GM12878 (cell line): ENCODE measurements at regions not wholly inside any gene's neighbourhood (a gene's known extent, or its start where the extent isn't known, plus 50 kb on each side); places are given as distances from the start of the nearest gene placed in this dataset.

ENCODE experiments used
- ATAC-seq: fragments of 200-7000 bp; cut with Tn5 transposase; 3 replicates; pipeline ENCODE4 v1.9.1; 2020; ENCODE audit warnings: mild to moderate bottlenecking, moderate library complexity
- BruUV-seq: library from RNA; stranded (reverse); fragments of 400-500 nt; replicated peaks from 2 replicates; lab custom pipeline; 2021; lab: Mats Ljungman, UMichigan
- CTCF ChIA-PET: fragments of 300-600 bp; sonication (Branson Sonifier 250); formaldehyde crosslinking; extraction: SDS; loops from one replicate; lab custom pipeline; 2021; ENCODE audit warnings: inconsistent platforms; lab: Yijun Ruan, JAX
- POLR2A ChIA-PET: fragments of 350-600 bp; formaldehyde crosslinking; extraction: SDS; loops from one replicate; lab custom pipeline; 2021; ENCODE audit warnings: inconsistent platforms; lab: Charles Lee
- RAD21 ChIA-PET: fragments of 300-600 bp; sonication (Branson Sonifier 250); formaldehyde crosslinking; loops from one replicate; lab custom pipeline; 2023; ENCODE audit warnings: antibody characterized with exemption; ENCODE audit not compliant: unreplicated experiment; lab: Charles Lee
- SMC1A ChIA-PET: fragments of 300-600 bp; sonication (Branson Sonifier 250); formaldehyde crosslinking; loops from one replicate; lab custom pipeline; 2023; ENCODE audit not compliant: unreplicated experiment, uncharacterized antibody; lab: Charles Lee
- DNase-seq: peaks from one replicate; pipeline ENCODE4 v3.0.0-alpha.2; 2011; ENCODE audit warnings: low read depth, low spot score
- FAIRE-seq: peaks from 3 replicates; lab custom pipeline; 2011; peaks lifted over from hg19 to GRCh38; lab: Jason Lieb, UNC
- H2AFZ ChIP-seq: 2 replicates; pipeline ENCODE4 v1.6.0; 2011; ENCODE audit warnings: low read depth, low read length, control low read depth; ENCODE audit not compliant: control insufficient read depth
- H3K27ac ChIP-seq: 2 replicates; pipeline ENCODE4 v1.5.1; 2011; ENCODE audit warnings: control low read depth; ENCODE audit not compliant: control insufficient read depth, insufficient read depth
- H3K27me3 ChIP-seq, 2 experiments: replicated peaks in 1 of 2; 2 replicates each; pipeline versions ENCODE4 v1.6.0 to v1.6.1; 2011; ENCODE audit warnings: low read length in 1 of 2; ENCODE audit not compliant: control insufficient read depth in 2 of 2, insufficient read depth in 2 of 2
- H3K36me3 ChIP-seq, 2 experiments: 2 replicates each; pipeline ENCODE4 v1.5.1; 2011; ENCODE audit warnings: low read length in 1 of 2; ENCODE audit not compliant: control insufficient read depth in 2 of 2, insufficient read depth in 2 of 2
- H3K4me1 ChIP-seq: 2 replicates; pipeline ENCODE4 v1.6.1; 2011; ENCODE audit warnings: mild to moderate bottlenecking, low read length, moderate library complexity, mixed read lengths; ENCODE audit not compliant: control insufficient read depth, insufficient read depth
- H3K4me2 ChIP-seq: 2 replicates; pipeline ENCODE4 v1.6.0; 2011; ENCODE audit warnings: control low read depth; ENCODE audit not compliant: control insufficient read depth, insufficient read depth
- H3K4me3 ChIP-seq: fragments of 200-600 bp; sonication (generic); 2 replicates; pipeline ENCODE4 v1.5.1; 2016
- H3K79me2 ChIP-seq: 2 replicates; pipeline ENCODE4 v1.6.0; 2011; ENCODE audit warnings: low read length; ENCODE audit not compliant: control insufficient read depth, insufficient read depth
- H3K9ac ChIP-seq: 2 replicates; pipeline ENCODE4 v1.8.0; 2011; ENCODE audit warnings: low read length, control low read depth, mixed read lengths; ENCODE audit not compliant: control insufficient read depth, insufficient read depth
- H3K9me3 ChIP-seq: replicated peaks from 3 replicates; pipeline ENCODE4 v1.5.1; 2011; ENCODE audit warnings: mild to moderate bottlenecking, low read length; ENCODE audit not compliant: control insufficient read depth, insufficient read depth
- H4K20me1 ChIP-seq: 2 replicates; pipeline ENCODE4 v1.6.0; 2011; ENCODE audit not compliant: control insufficient read depth, insufficient read depth
- BCL11A ChIP-seq: IDR thresholded peaks from 2 replicates; pipeline ENCODE4 v1.6.1; 2011; ENCODE audit warnings: low read depth, low read length
- CBX5 ChIP-seq: sonication (generic); IDR thresholded peaks from 2 replicates; pipeline ENCODE4 v1.6.1; 2016; ENCODE audit warnings: low read depth, moderate library complexity, mild to moderate bottlenecking, inconsistent platforms
- MYC ChIP-seq: IDR thresholded peaks from 2 replicates; pipeline ENCODE4 v1.6.1; 2011; ENCODE audit warnings: mild to moderate bottlenecking, low read length, moderate library complexity, inconsistent platforms; ENCODE audit not compliant: insufficient read depth, insufficient replicate concordance, insufficient read length, severe bottlenecking
- NFYA ChIP-seq: IDR thresholded peaks from 2 replicates; pipeline ENCODE4 v1.6.1; 2011; ENCODE audit warnings: low read depth, mild to moderate bottlenecking, low read length, improper control_type of control experiment, borderline replicate concordance
- NR2F1 ChIP-seq: fragments of 450-650 bp; conservative IDR thresholded peaks from 2 replicates; pipeline ENCODE4 v1.6.1; 2017; ENCODE audit warnings: mild to moderate bottlenecking
- NRF1 ChIP-seq: conservative IDR thresholded peaks from 2 replicates; pipeline ENCODE4 v1.6.1; 2011; ENCODE audit warnings: mild to moderate bottlenecking, low read depth, low read length, improper control_type of control experiment
- PAX8 ChIP-seq: fragments of 450-650 bp; IDR thresholded peaks from 2 replicates; pipeline ENCODE4 v1.6.1; 2017; ENCODE audit warnings: mild to moderate bottlenecking, moderate library complexity
- RELB ChIP-seq: fragments of 450-650 bp; IDR thresholded peaks from 2 replicates; pipeline ENCODE4 v1.6.1; 2017; ENCODE audit warnings: low read depth, mild to moderate bottlenecking, moderate library complexity
- SMAD1 ChIP-seq: fragments of 450-650 bp; IDR thresholded peaks from 2 replicates; pipeline ENCODE4 v1.6.1; 2018; ENCODE audit warnings: mild to moderate bottlenecking, low read depth; ENCODE audit not compliant: partially characterized antibody
- ZNF274 ChIP-seq: IDR thresholded peaks from one replicate; pipeline ENCODE4 v1.8.0; 2011; ENCODE audit not compliant: insufficient read length, insufficient read depth
- WGBS: methylation state at CpG from one replicate; pipeline ENCODE4 v1.1.6; 2016; ENCODE audit warnings: low lambda C conversion rate; ENCODE audit not compliant: insufficient replicate concordance, insufficient coverage; ENCODE audit errors: missing lambda C conversion rate; 5-methylcytosine and 5-hydroxymethylcytosine counted together
- in situ Hi-C: fragments of 300-500 bp; cut with MboI; formaldehyde crosslinking; loops from 9 replicates; pipeline ENCODE4 v1.14.3; 2018; ENCODE audit warnings: mixed read lengths
- intact Hi-C: fragments of 100-400 bp; cut with micrococcal nuclease; formaldehyde crosslinking; loops from one replicate; pipeline ENCODE4 v1.14.2; 2022; ENCODE audit not compliant: unreplicated experiment
- TF ChIP-seq, protein P1 (sequence below): IDR thresholded peaks from 2 replicates; pipeline ENCODE4 v1.6.1; 2011; ENCODE audit warnings: borderline replicate concordance, low read depth, mild to moderate bottlenecking, moderate library complexity, low read length; ENCODE audit not compliant: insufficient read depth, poor library complexity, severe bottlenecking
- TF ChIP-seq, protein P2 (sequence below): fragments of 150-350 bp; IDR thresholded peaks from 2 replicates; pipeline ENCODE4 v1.6.1; 2016; ENCODE audit warnings: low read depth, low read length
- TF ChIP-seq, protein P3 (sequence below): IDR thresholded peaks from 2 replicates; pipeline ENCODE4 v1.6.1; 2012; ENCODE audit warnings: low read depth, low read length, improper control_type of control experiment
- TF ChIP-seq, protein P4 (sequence below): fragments of 450-650 bp; IDR thresholded peaks from 2 replicates; pipeline ENCODE4 v1.6.1; 2018; ENCODE audit warnings: mild to moderate bottlenecking, low read depth, moderate library complexity; ENCODE audit not compliant: partially characterized antibody

DNA sequence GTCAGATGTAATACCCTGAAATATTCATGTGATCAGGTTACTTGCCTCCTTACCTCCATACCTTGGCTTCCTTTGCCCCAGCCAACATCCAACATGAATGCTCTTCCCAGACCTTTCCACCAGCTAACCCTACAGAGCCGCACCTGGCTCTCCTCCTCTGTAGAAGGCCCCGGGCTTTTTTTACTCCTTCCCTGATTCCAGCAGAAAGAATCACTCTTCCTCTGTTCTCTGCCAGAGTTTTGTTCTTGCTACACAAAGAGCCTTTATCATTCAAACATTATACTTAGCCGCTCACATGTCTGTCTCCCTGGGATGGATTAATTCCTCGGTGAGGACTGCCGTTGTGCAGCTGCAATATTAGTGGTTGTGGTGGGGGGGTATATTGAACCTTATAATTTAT, 116.8 kb upstream of the GRAMD1B start:
- H4K20me1 ChIP-seq, result no peaks in the 10 kb centered on the region
- no peaks in the 10 kb centered on the region for H3K9me3 ChIP-seq
- H3K4me1 ChIP-seq, result no peaks in the 10 kb centered on the region
- intact Hi-C loops, result no loop called here
- H3K27ac ChIP-seq, result no peak overlapping the region
- in situ Hi-C loops, result no loop called here
- H3K27me3 ChIP-seq, result no peaks in the 10 kb centered on the region; a peak in 1 of 4 replicates
- ChIA-PET RAD21 (interaction anchor here (1.2 kb wide), 1 partner anchor 9 kb away, joined by 4 read pairs; no protein-coding TSS in a partner anchor), SMC1A (no interaction called here), POLR2A (no interaction called here), CTCF (interaction anchor here (2.1 kb wide), 1 partner anchor 95 kb away, joined by 5 read pairs; no protein-coding TSS in a partner anchor)
- no peak for ATAC-seq
- 86% methylated on average over 5 of the region's 5 CpGs for WGBS
- no peak for FAIRE-seq
- no peak overlapping the region for H3K4me3 ChIP-seq
- H2AFZ ChIP-seq, result no peak overlapping the region
- DNase-seq, result no peak
- H3K36me3 ChIP-seq, result no peaks in the 10 kb centered on the region
- H3K9ac ChIP-seq, result no peak overlapping the region
- H3K79me2 ChIP-seq, result no peaks in the 10 kb centered on the region
- BruUV-seq, result no TSS peak
- no peak overlapping the region for H3K4me2 ChIP-seq
- no peak for TF ChIP-seq PAX8
- no peak for TF ChIP-seq NRF1
- TF ChIP-seq, protein P1, sequence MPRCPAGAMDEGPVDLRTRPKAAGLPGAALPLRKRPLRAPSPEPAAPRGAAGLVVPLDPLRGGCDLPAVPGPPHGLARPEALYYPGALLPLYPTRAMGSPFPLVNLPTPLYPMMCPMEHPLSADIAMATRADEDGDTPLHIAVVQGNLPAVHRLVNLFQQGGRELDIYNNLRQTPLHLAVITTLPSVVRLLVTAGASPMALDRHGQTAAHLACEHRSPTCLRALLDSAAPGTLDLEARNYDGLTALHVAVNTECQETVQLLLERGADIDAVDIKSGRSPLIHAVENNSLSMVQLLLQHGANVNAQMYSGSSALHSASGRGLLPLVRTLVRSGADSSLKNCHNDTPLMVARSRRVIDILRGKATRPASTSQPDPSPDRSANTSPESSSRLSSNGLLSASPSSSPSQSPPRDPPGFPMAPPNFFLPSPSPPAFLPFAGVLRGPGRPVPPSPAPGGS, result no peak
- TF ChIP-seq MYC, result no peak
- no peak for TF ChIP-seq BCL11A
- TF ChIP-seq, protein P2, sequence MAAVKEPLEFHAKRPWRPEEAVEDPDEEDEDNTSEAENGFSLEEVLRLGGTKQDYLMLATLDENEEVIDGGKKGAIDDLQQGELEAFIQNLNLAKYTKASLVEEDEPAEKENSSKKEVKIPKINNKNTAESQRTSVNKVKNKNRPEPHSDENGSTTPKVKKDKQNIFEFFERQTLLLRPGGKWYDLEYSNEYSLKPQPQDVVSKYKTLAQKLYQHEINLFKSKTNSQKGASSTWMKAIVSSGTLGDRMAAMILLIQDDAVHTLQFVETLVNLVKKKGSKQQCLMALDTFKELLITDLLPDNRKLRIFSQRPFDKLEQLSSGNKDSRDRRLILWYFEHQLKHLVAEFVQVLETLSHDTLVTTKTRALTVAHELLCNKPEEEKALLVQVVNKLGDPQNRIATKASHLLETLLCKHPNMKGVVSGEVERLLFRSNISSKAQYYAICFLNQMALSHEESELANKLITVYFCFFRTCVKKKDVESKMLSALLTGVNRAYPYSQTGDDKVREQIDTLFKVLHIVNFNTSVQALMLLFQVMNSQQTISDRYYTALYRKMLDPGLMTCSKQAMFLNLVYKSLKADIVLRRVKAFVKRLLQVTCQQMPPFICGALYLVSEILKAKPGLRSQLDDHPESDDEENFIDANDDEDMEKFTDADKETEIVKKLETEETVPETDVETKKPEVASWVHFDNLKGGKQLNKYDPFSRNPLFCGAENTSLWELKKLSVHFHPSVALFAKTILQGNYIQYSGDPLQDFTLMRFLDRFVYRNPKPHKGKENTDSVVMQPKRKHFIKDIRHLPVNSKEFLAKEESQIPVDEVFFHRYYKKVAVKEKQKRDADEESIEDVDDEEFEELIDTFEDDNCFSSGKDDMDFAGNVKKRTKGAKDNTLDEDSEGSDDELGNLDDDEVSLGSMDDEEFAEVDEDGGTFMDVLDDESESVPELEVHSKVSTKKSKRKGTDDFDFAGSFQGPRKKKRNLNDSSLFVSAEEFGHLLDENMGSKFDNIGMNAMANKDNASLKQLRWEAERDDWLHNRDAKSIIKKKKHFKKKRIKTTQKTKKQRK, result no peak
- TF ChIP-seq RELB, result no peak
- TF ChIP-seq ZNF274, result no peak
- TF ChIP-seq SMAD1, result no peak
- TF ChIP-seq CBX5, result no peak
- TF ChIP-seq, protein P3, sequence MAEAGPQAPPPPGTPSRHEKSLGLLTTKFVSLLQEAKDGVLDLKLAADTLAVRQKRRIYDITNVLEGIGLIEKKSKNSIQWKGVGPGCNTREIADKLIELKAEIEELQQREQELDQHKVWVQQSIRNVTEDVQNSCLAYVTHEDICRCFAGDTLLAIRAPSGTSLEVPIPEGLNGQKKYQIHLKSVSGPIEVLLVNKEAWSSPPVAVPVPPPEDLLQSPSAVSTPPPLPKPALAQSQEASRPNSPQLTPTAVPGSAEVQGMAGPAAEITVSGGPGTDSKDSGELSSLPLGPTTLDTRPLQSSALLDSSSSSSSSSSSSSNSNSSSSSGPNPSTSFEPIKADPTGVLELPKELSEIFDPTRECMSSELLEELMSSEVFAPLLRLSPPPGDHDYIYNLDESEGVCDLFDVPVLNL, result no peak
- TF ChIP-seq NFYA, result no peak
- no peak for TF ChIP-seq NR2F1
- TF ChIP-seq, protein P4, sequence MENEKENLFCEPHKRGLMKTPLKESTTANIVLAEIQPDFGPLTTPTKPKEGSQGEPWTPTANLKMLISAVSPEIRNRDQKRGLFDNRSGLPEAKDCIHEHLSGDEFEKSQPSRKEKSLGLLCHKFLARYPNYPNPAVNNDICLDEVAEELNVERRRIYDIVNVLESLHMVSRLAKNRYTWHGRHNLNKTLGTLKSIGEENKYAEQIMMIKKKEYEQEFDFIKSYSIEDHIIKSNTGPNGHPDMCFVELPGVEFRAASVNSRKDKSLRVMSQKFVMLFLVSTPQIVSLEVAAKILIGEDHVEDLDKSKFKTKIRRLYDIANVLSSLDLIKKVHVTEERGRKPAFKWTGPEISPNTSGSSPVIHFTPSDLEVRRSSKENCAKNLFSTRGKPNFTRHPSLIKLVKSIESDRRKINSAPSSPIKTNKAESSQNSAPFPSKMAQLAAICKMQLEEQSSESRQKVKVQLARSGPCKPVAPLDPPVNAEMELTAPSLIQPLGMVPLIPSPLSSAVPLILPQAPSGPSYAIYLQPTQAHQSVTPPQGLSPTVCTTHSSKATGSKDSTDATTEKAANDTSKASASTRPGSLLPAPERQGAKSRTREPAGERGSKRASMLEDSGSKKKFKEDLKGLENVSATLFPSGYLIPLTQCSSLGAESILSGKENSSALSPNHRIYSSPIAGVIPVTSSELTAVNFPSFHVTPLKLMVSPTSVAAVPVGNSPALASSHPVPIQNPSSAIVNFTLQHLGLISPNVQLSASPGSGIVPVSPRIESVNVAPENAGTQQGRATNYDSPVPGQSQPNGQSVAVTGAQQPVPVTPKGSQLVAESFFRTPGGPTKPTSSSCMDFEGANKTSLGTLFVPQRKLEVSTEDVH, result no peak
